ENCODE measurements at regions not wholly inside any gene's neighbourhood (a gene's known extent, or its start where the extent isn't known, plus 50 kb on each side); places are given as distances from the start of the nearest gene placed in this dataset.
"Not testable (repeated sequence)": the region's sequence is repeated elsewhere in the genome, so short reads cannot be mapped to it uniquely, and the experiment has no call there.

DNA sequence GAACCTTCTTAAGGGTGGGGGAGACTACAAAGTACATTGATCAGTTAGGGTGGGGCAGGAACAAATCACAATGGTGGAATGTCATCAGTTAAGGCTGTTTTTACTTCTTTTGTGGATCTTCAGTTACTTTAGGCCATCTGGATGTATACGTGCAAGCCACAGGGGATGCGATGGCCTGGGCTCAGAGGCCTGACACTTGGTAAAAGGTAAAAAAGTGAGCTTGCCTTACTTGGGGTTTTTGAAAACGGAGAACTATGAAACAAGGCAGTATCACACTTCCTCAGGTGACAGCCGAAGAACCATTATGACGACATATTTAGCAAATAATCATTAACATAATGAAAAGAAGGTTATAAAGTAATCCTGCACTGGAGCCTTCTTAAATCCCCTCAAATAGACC lies 169.8 kb upstream of the NANOGP8 start:
- TF ChIP-seq, protein P1, sequence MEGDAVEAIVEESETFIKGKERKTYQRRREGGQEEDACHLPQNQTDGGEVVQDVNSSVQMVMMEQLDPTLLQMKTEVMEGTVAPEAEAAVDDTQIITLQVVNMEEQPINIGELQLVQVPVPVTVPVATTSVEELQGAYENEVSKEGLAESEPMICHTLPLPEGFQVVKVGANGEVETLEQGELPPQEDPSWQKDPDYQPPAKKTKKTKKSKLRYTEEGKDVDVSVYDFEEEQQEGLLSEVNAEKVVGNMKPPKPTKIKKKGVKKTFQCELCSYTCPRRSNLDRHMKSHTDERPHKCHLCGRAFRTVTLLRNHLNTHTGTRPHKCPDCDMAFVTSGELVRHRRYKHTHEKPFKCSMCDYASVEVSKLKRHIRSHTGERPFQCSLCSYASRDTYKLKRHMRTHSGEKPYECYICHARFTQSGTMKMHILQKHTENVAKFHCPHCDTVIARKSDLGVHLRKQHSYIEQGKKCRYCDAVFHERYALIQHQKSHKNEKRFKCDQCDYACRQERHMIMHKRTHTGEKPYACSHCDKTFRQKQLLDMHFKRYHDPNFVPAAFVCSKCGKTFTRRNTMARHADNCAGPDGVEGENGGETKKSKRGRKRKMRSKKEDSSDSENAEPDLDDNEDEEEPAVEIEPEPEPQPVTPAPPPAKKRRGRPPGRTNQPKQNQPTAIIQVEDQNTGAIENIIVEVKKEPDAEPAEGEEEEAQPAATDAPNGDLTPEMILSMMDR (IDR thresholded peaks at IDR 0.05): not testable (repeated sequence)
- not testable (repeated sequence) for TF ChIP-seq POLR2AphosphoS5 (IDR thresholded peaks at IDR 0.05)

Measured in prostate gland (tissue), 2 donors.